ENCODE measurements at regions not wholly inside any gene's neighbourhood (a gene's known extent, or its start where the extent isn't known, plus 50 kb on each side); places are given as distances from the start of the nearest gene placed in this dataset.
A peak's percentile ranks its signal among the peaks of the same experiment; 100 is the strongest.
"Not testable (repeated sequence)": the region's sequence is repeated elsewhere in the genome, so short reads cannot be mapped to it uniquely, and the experiment has no call there.

- DNase-seq (ENCODE audit: low spot score), result no peak
These were observed 337.5 kb upstream of the CITED2 start for GRCh38 chr6:139711804-139712585.

- DNase-seq (ENCODE audit: low spot score), result no peak
These were observed 336.1 kb upstream of the CITED2 start for GRCh38 chr6:139710556-139710955.

GRCh38 chr6:139708337-139709199, 334.1 kb upstream of the CITED2 start:
- peak; percentile 37 for DNase-seq (ENCODE audit: low spot score)

- no peak for DNase-seq (ENCODE audit: low spot score)
These were observed 332.5 kb upstream of the CITED2 start for GRCh38 chr6:139706912-139707311.

- no peak for DNase-seq (ENCODE audit: low spot score)
These were observed 330.8 kb upstream of the CITED2 start for GRCh38 chr6:139705284-139705683.

- no peak for DNase-seq (ENCODE audit: low spot score)
These were observed 329.3 kb upstream of the CITED2 start for GRCh38 chr6:139703780-139704179.

GRCh38 chr6:139702706-139703105, 328.3 kb upstream of the CITED2 start:
- no peak for DNase-seq (ENCODE audit: low spot score)

GRCh38 chr6:139701695-139702094, 327.2 kb upstream of the CITED2 start:
- DNase-seq (ENCODE audit: low spot score), result no peak

- DNase-seq (ENCODE audit: low spot score), result no peak
These were observed 326.6 kb upstream of the CITED2 start for GRCh38 chr6:139701003-139701402.

- DNase-seq (ENCODE audit: low spot score), result no peak
These were observed 325.5 kb upstream of the CITED2 start for GRCh38 chr6:139699911-139700310.

- DNase-seq (ENCODE audit: low spot score), result no peak
These were observed 324.9 kb upstream of the CITED2 start for GRCh38 chr6:139699335-139699734.

GRCh38 chr6:139698526-139699176, 324.2 kb upstream of the CITED2 start:
- no peak for DNase-seq (ENCODE audit: low spot score)

GRCh38 chr6:139697856-139698255, 323.4 kb upstream of the CITED2 start:
- DNase-seq (ENCODE audit: low spot score), result not testable (repeated sequence)

GRCh38 chr6:139696991-139697390, 322.5 kb upstream of the CITED2 start:
- not testable (repeated sequence) for DNase-seq (ENCODE audit: low spot score)

- DNase-seq (ENCODE audit: low spot score), result no peak
These were observed 320.9 kb upstream of the CITED2 start for GRCh38 chr6:139695361-139695760.

- no peak for DNase-seq (ENCODE audit: low spot score)
These were observed 319.3 kb upstream of the CITED2 start for GRCh38 chr6:139693735-139694134.

- no peak for DNase-seq (ENCODE audit: low spot score)
These were observed 315.6 kb upstream of the CITED2 start for GRCh38 chr6:139690007-139690406.

- no peak for DNase-seq (ENCODE audit: low spot score)
These were observed 312.6 kb upstream of the CITED2 start for GRCh38 chr6:139687055-139687454.

GRCh38 chr6:139686308-139686707, 311.9 kb upstream of the CITED2 start:
- DNase-seq (ENCODE audit: low spot score), result no peak

GRCh38 chr6:139685009-139685408, 310.6 kb upstream of the CITED2 start:
- DNase-seq (ENCODE audit: low spot score), result no peak

GRCh38 chr6:139680819-139681218, 306.4 kb upstream of the CITED2 start:
- no peak for DNase-seq (ENCODE audit: low spot score)

GRCh38 chr6:139679516-139680179, 305.2 kb upstream of the CITED2 start:
- no peak for DNase-seq (ENCODE audit: low spot score)
